ENCODE measurements at regions not wholly inside any gene's neighbourhood (a gene's known extent, or its start where the extent isn't known, plus 50 kb on each side); places are given as distances from the start of the nearest gene placed in this dataset.

GRCh38 chr1:79448426-79448825 lies 441.9 kb upstream of the ADGRL4 start:
- no peak overlapping the region for H3K4me3 ChIP-seq (ENCODE audit: low read depth, low read length)
- TF ChIP-seq CTCF (IDR thresholded peaks at IDR 0.05; ENCODE audit: borderline replicate concordance, insufficient read depth, low read depth, low read length): no peak

GRCh38 chr1:79441238-79441637 lies 434.7 kb upstream of the ADGRL4 start:
- H3K4me3 ChIP-seq (ENCODE audit: low read depth, low read length): no peak overlapping the region
- TF ChIP-seq CTCF (IDR thresholded peaks at IDR 0.05; ENCODE audit: borderline replicate concordance, insufficient read depth, low read depth, low read length): no peak

GRCh38 chr1:79437540-79437939 lies 431.0 kb upstream of the ADGRL4 start:
- TF ChIP-seq CTCF (IDR thresholded peaks at IDR 0.05; ENCODE audit: borderline replicate concordance, insufficient read depth, low read depth, low read length): no peak
- no peak overlapping the region for H3K4me3 ChIP-seq (ENCODE audit: low read depth, low read length)

GRCh38 chr1:79431340-79431739 lies 424.8 kb upstream of the ADGRL4 start:
- TF ChIP-seq CTCF (IDR thresholded peaks at IDR 0.05; ENCODE audit: borderline replicate concordance, insufficient read depth, low read depth, low read length): no peak
- H3K4me3 ChIP-seq (ENCODE audit: low read depth, low read length): no peak overlapping the region

- H3K4me3 ChIP-seq (ENCODE audit: low read depth, low read length): no peak overlapping the region
- TF ChIP-seq CTCF (IDR thresholded peaks at IDR 0.05; ENCODE audit: borderline replicate concordance, insufficient read depth, low read depth, low read length): no peak
Observed at GRCh38 chr1:79430437-79430836, 423.9 kb upstream of the ADGRL4 start.

- no peak overlapping the region for H3K4me3 ChIP-seq (ENCODE audit: low read depth, low read length)
- TF ChIP-seq CTCF (IDR thresholded peaks at IDR 0.05; ENCODE audit: borderline replicate concordance, insufficient read depth, low read depth, low read length): no peak
Observed at GRCh38 chr1:79422726-79423125, 416.2 kb upstream of the ADGRL4 start.

- no peak overlapping the region for H3K4me3 ChIP-seq (ENCODE audit: low read depth, low read length)
- TF ChIP-seq CTCF (IDR thresholded peaks at IDR 0.05; ENCODE audit: borderline replicate concordance, insufficient read depth, low read depth, low read length): no peak
Observed at GRCh38 chr1:79398501-79398900, 392.0 kb upstream of the ADGRL4 start.

Data from GM12875 (cell line).